H9 (cell line): ENCODE measurements at regions not wholly inside any gene's neighbourhood (a gene's known extent, or its start where the extent isn't known, plus 50 kb on each side); places are given as distances from the start of the nearest gene placed in this dataset.

ENCODE experiments used
- DNase-seq: peaks from one replicate; pipeline ENCODE4 v3.0.0-alpha.2; 2017
- H2AFZ ChIP-seq: one replicate; pipeline ENCODE4 v1.6.1; 2013; ENCODE audit warnings: mild to moderate bottlenecking, low read length, control low read depth, moderate library complexity
- H2AK5ac ChIP-seq: 2 replicates; pipeline ENCODE4 v1.6.1; 2013; ENCODE audit warnings: low read length, control low read depth, mixed read lengths; ENCODE audit not compliant: insufficient read length
- H2BK120ac ChIP-seq: one replicate; pipeline ENCODE4 v1.6.1; 2013; ENCODE audit warnings: low read depth, mild to moderate bottlenecking, low read length, control low read depth, inconsistent platforms; ENCODE audit not compliant: poor library complexity, severe bottlenecking
- H2BK12ac ChIP-seq: 2 replicates; pipeline ENCODE4 v1.6.1; 2013; ENCODE audit warnings: low read length, control low read depth, mixed read lengths, low read depth; ENCODE audit not compliant: insufficient read length
- H2BK15ac ChIP-seq: 2 replicates; pipeline ENCODE4 v1.6.1; 2013; ENCODE audit warnings: low read depth, low read length, control low read depth
- H2BK20ac ChIP-seq: one replicate; pipeline ENCODE4 v1.6.1; 2013; ENCODE audit warnings: low read depth, mild to moderate bottlenecking, low read length, control low read depth, inconsistent platforms; ENCODE audit not compliant: poor library complexity, severe bottlenecking
- H2BK5ac ChIP-seq: 2 replicates; pipeline ENCODE4 v1.6.1; 2013; ENCODE audit warnings: low read length, control low read depth, mixed read lengths; ENCODE audit not compliant: insufficient read length
- H3K14ac ChIP-seq: 2 replicates; pipeline ENCODE4 v1.6.1; 2013; ENCODE audit warnings: low read length, control low read depth; ENCODE audit not compliant: insufficient read depth
- H3K18ac ChIP-seq: 2 replicates; pipeline ENCODE4 v1.6.1; 2013; ENCODE audit warnings: low read depth, mild to moderate bottlenecking, mixed read lengths, low read length, control low read depth; ENCODE audit not compliant: insufficient read length
- H3K23ac ChIP-seq: 2 replicates; pipeline ENCODE4 v1.6.1; 2013; ENCODE audit warnings: low read length, control low read depth, mixed read lengths, low read depth; ENCODE audit not compliant: insufficient read length
- H3K23me2 ChIP-seq: 2 replicates; pipeline ENCODE4 v1.6.1; 2013; ENCODE audit warnings: low read depth, mild to moderate bottlenecking, mixed read lengths, low read length, control low read depth; ENCODE audit not compliant: insufficient read length, poor library complexity, severe bottlenecking
- H3K27ac ChIP-seq: 2 replicates; pipeline ENCODE4 v1.5.1; 2013; ENCODE audit warnings: low read length, control low read depth, mixed read lengths, low read depth; ENCODE audit not compliant: insufficient read length
- H3K27me3 ChIP-seq: 2 replicates; pipeline ENCODE4 v1.6.1; 2013; ENCODE audit warnings: low read length, control low read depth, inconsistent platforms; ENCODE audit not compliant: insufficient read depth
- H3K4ac ChIP-seq: 2 replicates; pipeline ENCODE4 v1.6.1; 2013; ENCODE audit warnings: low read depth, mild to moderate bottlenecking, control low read depth, inconsistent platforms, low read length, moderate library complexity
- H3K4me1 ChIP-seq: 2 replicates; pipeline ENCODE4 v1.6.1; 2013; ENCODE audit warnings: low read length, control low read depth, inconsistent platforms; ENCODE audit not compliant: insufficient read depth
- H3K4me2 ChIP-seq: 2 replicates; pipeline ENCODE4 v1.6.1; 2013; ENCODE audit warnings: low read length, control low read depth, mixed read lengths; ENCODE audit not compliant: insufficient read length, insufficient read depth
- H3K56ac ChIP-seq: 2 replicates; pipeline ENCODE4 v1.6.1; 2013; ENCODE audit warnings: low read depth, mild to moderate bottlenecking, mixed read lengths, low read length, control low read depth; ENCODE audit not compliant: insufficient read length
- H3K79me1 ChIP-seq: 2 replicates; pipeline ENCODE4 v1.6.1; 2013; ENCODE audit warnings: low read depth, mild to moderate bottlenecking, moderate library complexity, low read length, control low read depth, inconsistent platforms; ENCODE audit not compliant: insufficient read depth, poor library complexity, severe bottlenecking
- H3K79me2 ChIP-seq: 2 replicates; pipeline ENCODE4 v1.6.1; 2013; ENCODE audit warnings: low read length, control low read depth, inconsistent platforms; ENCODE audit not compliant: insufficient read depth
- H3K9ac ChIP-seq: 2 replicates; pipeline ENCODE4 v1.6.1; 2013; ENCODE audit warnings: low read length, control low read depth, mixed read lengths; ENCODE audit not compliant: insufficient read length; ENCODE audit errors: extremely low read depth
- H3K9me3 ChIP-seq: one replicate; pipeline ENCODE4 v1.6.1; 2013; ENCODE audit warnings: low read depth, low read length, inconsistent platforms; ENCODE audit not compliant: control insufficient read depth
- H3T11ph ChIP-seq: one replicate; pipeline ENCODE4 v1.6.1; 2013; ENCODE audit warnings: mild to moderate bottlenecking, low read length, control low read depth, inconsistent platforms
- H4K20me1 ChIP-seq: one replicate; pipeline ENCODE4 v1.6.1; 2013; ENCODE audit not compliant: control insufficient read depth, insufficient read length, insufficient read depth
- H4K5ac ChIP-seq: 2 replicates; pipeline ENCODE4 v1.6.1; 2013; ENCODE audit warnings: low read depth, mild to moderate bottlenecking, mixed read lengths, low read length, control low read depth; ENCODE audit not compliant: insufficient read length
- H4K8ac ChIP-seq: replicated peaks from 2 replicates; pipeline ENCODE4 v1.6.1; 2013; ENCODE audit warnings: low read length, control low read depth, mixed read lengths, low read depth; ENCODE audit not compliant: insufficient read length
- H4K91ac ChIP-seq: 2 replicates; pipeline ENCODE4 v1.6.1; 2013; ENCODE audit warnings: low read depth, mild to moderate bottlenecking, moderate library complexity, mixed read lengths, low read length, control low read depth; ENCODE audit not compliant: insufficient read length
- H3K27ac Mint-ChIP-seq, 3 experiments: 2 replicates in 2 of 3; 3 replicates in 1 of 3; pipeline ENCODE4 v1.8.0; 2020 to 2021; ENCODE audit warnings: mixed read lengths in 3 of 3, mild to moderate bottlenecking in 1 of 3, moderate library complexity in 1 of 3
- H3K27me3 Mint-ChIP-seq: 2 replicates; pipeline ENCODE4 v1.8.0; 2021; ENCODE audit warnings: low read depth, mild to moderate bottlenecking, moderate library complexity, mixed read lengths
- H3K36me3 Mint-ChIP-seq, 3 experiments: 2 replicates in 2 of 3; 3 replicates in 1 of 3; pipeline ENCODE4 v1.8.0; 2020 to 2021; ENCODE audit warnings: low read depth in 3 of 3, mixed read lengths in 3 of 3; ENCODE audit not compliant: insufficient read depth in 1 of 3
- H3K4me1 Mint-ChIP-seq, 2 experiments: 2 replicates each; pipeline ENCODE4 v1.8.0; 2020; ENCODE audit warnings: mixed read lengths in 2 of 2
- H3K4me3 Mint-ChIP-seq, 2 experiments: 2 replicates in 1 of 2; 3 replicates in 1 of 2; pipeline ENCODE4 v1.8.0; 2020 to 2021; ENCODE audit warnings: mild to moderate bottlenecking in 2 of 2, mixed read lengths in 2 of 2, moderate library complexity in 1 of 2
- H3K9me3 Mint-ChIP-seq, 2 experiments: 2 replicates in 1 of 2; 3 replicates in 1 of 2; pipeline ENCODE4 v1.8.0; 2020; ENCODE audit warnings: mild to moderate bottlenecking in 2 of 2, mixed read lengths in 2 of 2, moderate library complexity in 1 of 2
- CTCF ChIP-seq: fragments of 200-600 bp; sonication (generic); conservative IDR thresholded peaks from 3 replicates; pipeline ENCODE4 v1.8.0; 2021; ENCODE audit warnings: antibody characterized with exemption, mild to moderate bottlenecking
- WGBS: extraction: QIAGEN DNeasy Blood & Tissue Kit; methylation state at CpG from one replicate; pipeline ENCODE4 v1.1.7; 2013; ENCODE audit warnings: missing lambda C conversion rate, low lambda C conversion rate, mixed read lengths; ENCODE audit not compliant: insufficient read length; ENCODE audit errors: extremely low coverage; 5-methylcytosine and 5-hydroxymethylcytosine counted together

- Histone ChIP-seq H3K23me2 (no peaks in the 10 kb centered on the region), H3T11ph (no peak overlapping the region), H2AK5ac (no peak overlapping the region), H3K79me2 (no peaks in the 10 kb centered on the region), H2AFZ (no peak overlapping the region), H2BK5ac (no peak overlapping the region), H3K27ac (no peak overlapping the region), H3K14ac (no peak overlapping the region), H3K4ac (no peak overlapping the region), H4K20me1 (no peaks in the 10 kb centered on the region), H2BK20ac (no peak overlapping the region), H3K23ac (no peak overlapping the region), H3K18ac (no peak overlapping the region), H3K9ac (no peak overlapping the region), H4K91ac (no peak overlapping the region), H3K4me1 (no peaks in the 10 kb centered on the region), H3K56ac (no peak overlapping the region), H2BK120ac (no peak overlapping the region), H3K4me2 (no peak overlapping the region), H2BK12ac (no peak overlapping the region), H2BK15ac (no peak overlapping the region), H3K9me3 (no peaks in the 10 kb centered on the region), H3K79me1 (no peaks in the 10 kb centered on the region), H3K27me3 (no peaks in the 10 kb centered on the region), H4K8ac (no peak overlapping the region), H4K5ac (no peak overlapping the region)
- no peak overlapping the region for H3K4me3 Mint-ChIP-seq
- H3K4me1 Mint-ChIP-seq: peaks cover 2 to 3% of the 10 kb centered on the region in 2 experiments; a peak in 3 of 4 replicates
- H3K27ac Mint-ChIP-seq: no peak overlapping the region
- H3K9me3 Mint-ChIP-seq: no peaks in the 10 kb centered on the region
- H3K27me3 Mint-ChIP-seq: no peaks in the 10 kb centered on the region
- no peak for DNase-seq
- H3K36me3 Mint-ChIP-seq: no peaks in the 10 kb centered on the region
- no peak for TF ChIP-seq CTCF
- no CpG with 5 or more reads among the region's 7 CpGs for WGBS
Measured at GRCh38 chr6:139457476-139457875, 83.0 kb upstream of the CITED2 start.
